GM23338 (cell line): ENCODE measurements at regions not wholly inside any gene's neighbourhood (a gene's known extent, or its start where the extent isn't known, plus 50 kb on each side); places are given as distances from the start of the nearest gene placed in this dataset.

ENCODE experiments used
- ATAC-seq: fragments of 200-7000 bp; cut with Tn5 transposase; 3 replicates; pipeline ENCODE4 v1.9.1; 2020
- DNase-seq: peaks from one replicate; pipeline ENCODE4 v3.0.0-alpha.2; 2015; ENCODE audit warnings: low spot score
- H2AFZ ChIP-seq: fragments of 200-600 bp; sonication (generic); 2 replicates; pipeline ENCODE4 v1.8.0; 2016; ENCODE audit warnings: antibody characterized with exemption, mild to moderate bottlenecking, moderate library complexity
- H3F3A ChIP-seq: fragments of 200-600 bp; sonication (generic); replicated peaks from 2 replicates; pipeline ENCODE4 v1.8.0; 2017; ENCODE audit warnings: antibody characterized with exemption, mixed run types, low read depth
- H3K27ac ChIP-seq: fragments of 200-600 bp; sonication (generic); 2 replicates; pipeline ENCODE4 v1.6.1; 2016; ENCODE audit warnings: low read depth
- H3K27me3 ChIP-seq: fragments of 200-600 bp; sonication (generic); 2 replicates; pipeline ENCODE4 v1.8.0; 2016; ENCODE audit warnings: mild to moderate bottlenecking, mixed run types, moderate library complexity; ENCODE audit not compliant: insufficient read depth
- H3K36me3 ChIP-seq: fragments of 200-600 bp; sonication (generic); 2 replicates; pipeline ENCODE4 v1.8.0; 2016; ENCODE audit warnings: mild to moderate bottlenecking; ENCODE audit not compliant: insufficient read depth
- H3K4me1 ChIP-seq: fragments of 200-600 bp; sonication (generic); 2 replicates; pipeline ENCODE4 v1.8.0; 2016; ENCODE audit warnings: mild to moderate bottlenecking, moderate library complexity; ENCODE audit not compliant: insufficient read depth
- H3K4me2 ChIP-seq: fragments of 200-600 bp; sonication (generic); 2 replicates; pipeline ENCODE4 v1.7.1; 2017; ENCODE audit warnings: mixed run types
- H3K4me3 ChIP-seq: fragments of 200-600 bp; sonication (generic); 2 replicates; pipeline ENCODE4 v1.6.1; 2016; ENCODE audit warnings: mixed run types
- H3K79me2 ChIP-seq: fragments of 200-600 bp; sonication (generic); replicated peaks from 2 replicates; pipeline ENCODE4 v1.8.0; 2017; ENCODE audit warnings: mild to moderate bottlenecking; ENCODE audit not compliant: insufficient read depth
- H3K9me2 ChIP-seq: fragments of 200-600 bp; sonication (generic); 2 replicates; pipeline ENCODE4 v1.8.0; 2017; ENCODE audit not compliant: insufficient read depth
- H4K20me1 ChIP-seq: fragments of 200-600 bp; sonication (generic); replicated peaks from 2 replicates; pipeline ENCODE4 v1.8.0; 2017; ENCODE audit warnings: mild to moderate bottlenecking; ENCODE audit not compliant: insufficient read depth
- H3K27ac Mint-ChIP-seq: 2 replicates; pipeline ENCODE4 v1.8.0; 2020; ENCODE audit warnings: inconsistent platforms, mild to moderate bottlenecking, moderate library complexity, mixed read lengths
- H3K27me3 Mint-ChIP-seq: 3 replicates; pipeline ENCODE4 v1.8.0; 2022; ENCODE audit warnings: low read depth, mild to moderate bottlenecking, moderate library complexity, mixed read lengths, inconsistent platforms; ENCODE audit not compliant: insufficient read depth, poor library complexity
- H3K36me3 Mint-ChIP-seq: 3 replicates; pipeline ENCODE4 v1.8.0; 2021; ENCODE audit warnings: low read depth, mild to moderate bottlenecking, inconsistent platforms, moderate library complexity, mixed read lengths
- H3K4me1 Mint-ChIP-seq: 3 replicates; pipeline ENCODE4 v1.8.0; 2020; ENCODE audit warnings: mild to moderate bottlenecking, inconsistent platforms, mixed read lengths
- H3K4me3 Mint-ChIP-seq: 3 replicates; pipeline ENCODE4 v1.8.0; 2021; ENCODE audit warnings: moderate library complexity, mild to moderate bottlenecking, inconsistent platforms, mixed read lengths
- H3K9me3 Mint-ChIP-seq: 3 replicates; pipeline ENCODE4 v1.8.0; 2020; ENCODE audit warnings: moderate library complexity, mild to moderate bottlenecking, inconsistent platforms, mixed read lengths
- CREB1 ChIP-seq: fragments of 250-450 bp; sonication (Bioruptor Pico); IDR thresholded peaks from 2 replicates; pipeline ENCODE4 v1.5.0; 2020; ENCODE audit warnings: low read depth, mild to moderate bottlenecking, moderate library complexity
- CTCF ChIP-seq, 2 experiments: fragments of 200-600 bp in 1 of 2; sonication (generic) in 1 of 2; conservative IDR thresholded peaks; 2 replicates each; pipeline versions ENCODE4 v1.5.1 to v1.6.1; 2016 to 2017; ENCODE audit warnings: antibody characterized with exemption in 2 of 2, low read depth in 2 of 2, mild to moderate bottlenecking in 2 of 2, moderate library complexity in 1 of 2
- ETS1 ChIP-seq: IDR thresholded peaks from 2 replicates; pipeline ENCODE4 v1.6.1; 2016; ENCODE audit warnings: antibody characterized with exemption
- EZH2 ChIP-seq: fragments of 200-600 bp; sonication (generic); IDR thresholded peaks from one replicate; pipeline ENCODE4 v1.8.0; 2017; ENCODE audit warnings: antibody characterized with exemption, mild to moderate bottlenecking, low read depth; ENCODE audit not compliant: unreplicated experiment
- EZH2phosphoT487 ChIP-seq: fragments of 200-600 bp; sonication (generic); IDR thresholded peaks from one replicate; pipeline ENCODE4 v1.8.1; 2018; ENCODE audit warnings: antibody characterized with exemption; ENCODE audit not compliant: unreplicated experiment
- JUNB ChIP-seq: IDR thresholded peaks from one replicate; pipeline ENCODE4 v1.6.1; 2016; ENCODE audit warnings: antibody characterized with exemption; ENCODE audit not compliant: unreplicated experiment
- NANOG ChIP-seq: IDR thresholded peaks from 2 replicates; pipeline ENCODE4 v1.6.1; 2016; ENCODE audit warnings: antibody characterized with exemption, borderline replicate concordance
- POLR2AphosphoS5 ChIP-seq: IDR thresholded peaks from 2 replicates; pipeline ENCODE4 v1.6.1; 2016; ENCODE audit warnings: antibody characterized with exemption, low read depth
- REST ChIP-seq: IDR thresholded peaks from one replicate; pipeline ENCODE4 v1.6.1; 2018; ENCODE audit warnings: antibody characterized with exemption; ENCODE audit not compliant: unreplicated experiment
- STAT1 ChIP-seq: IDR thresholded peaks from one replicate; pipeline ENCODE4 v1.6.1; 2016; ENCODE audit warnings: antibody characterized with exemption; ENCODE audit not compliant: unreplicated experiment
- ZNF331 ChIP-seq: fragments of 250-450 bp; sonication (Bioruptor Pico); IDR thresholded peaks from 2 replicates; pipeline ENCODE4 v1.5.0; 2020; ENCODE audit warnings: low read depth, mild to moderate bottlenecking, moderate library complexity

GRCh38 chrX:98398542-98398941, 1514.8 kb downstream of the RPA4 start:
- Histone ChIP-seq H3K79me2 (no peaks in the 10 kb centered on the region), H3F3A (no peaks in the 10 kb centered on the region), H3K36me3 (no peaks in the 10 kb centered on the region), H4K20me1 (no peaks in the 10 kb centered on the region), H3K4me2 (no peak overlapping the region), H2AFZ (no peak overlapping the region), H3K9me2 (no peaks in the 10 kb centered on the region), H3K4me1 (no peaks in the 10 kb centered on the region), H3K4me3 (no peak overlapping the region), H3K27ac (no peak overlapping the region), H3K27me3 (no peaks in the 10 kb centered on the region)
- ATAC-seq (no peak), DNase-seq (no peak)
- H3K9me3 Mint-ChIP-seq, result peaks cover 19% of the 10 kb centered on the region; the same call in 2 of the 3 replicates
- H3K27me3 Mint-ChIP-seq, result no peaks in the 10 kb centered on the region
- H3K36me3 Mint-ChIP-seq, result peaks cover 18% of the 10 kb centered on the region; the same call in 2 of the 3 replicates
- H3K4me1 Mint-ChIP-seq, result no peaks in the 10 kb centered on the region
- no peak for TF ChIP-seq REST
- no peak for TF ChIP-seq NANOG
- no peak for TF ChIP-seq JUNB
- TF ChIP-seq STAT1, result no peak
- TF ChIP-seq EZH2, result no peak
- no peak for TF ChIP-seq POLR2AphosphoS5
- TF ChIP-seq CTCF (conservative IDR thresholded peaks at IDR 0.05; ENCODE audit: low read depth in 2 of 2), result no peak
- no peak for TF ChIP-seq ZNF331
- TF ChIP-seq ETS1, result no peak
- no peak overlapping the region for H3K27ac Mint-ChIP-seq
- H3K4me3 Mint-ChIP-seq, result no peak overlapping the region

- no peaks in the 10 kb centered on the region for H3K36me3 Mint-ChIP-seq
- Histone ChIP-seq H3K27me3 (no peaks in the 10 kb centered on the region), H3K9me2 (no peaks in the 10 kb centered on the region), H3K79me2 (no peaks in the 10 kb centered on the region), H3K4me1 (no peaks in the 10 kb centered on the region), H3K4me3 (no peak overlapping the region), H3K27ac (no peak overlapping the region), H3F3A (no peaks in the 10 kb centered on the region), H3K4me2 (no peak overlapping the region), H4K20me1 (no peaks in the 10 kb centered on the region), H3K36me3 (no peaks in the 10 kb centered on the region), H2AFZ (no peak overlapping the region)
- H3K4me3 Mint-ChIP-seq, result no peak overlapping the region
- H3K9me3 Mint-ChIP-seq, result peaks cover 2% of the 10 kb centered on the region; the same call in 1 of the 3 replicates
- TF ChIP-seq CREB1 (CRISPR knock-in tag) (no peak), EZH2phosphoT487 (no peak), ZNF331 (no peak), CTCF (conservative IDR thresholded peaks at IDR 0.05; ENCODE audit: low read depth in 2 of 2) (no peak), ETS1 (no peak), NANOG (no peak)
- ATAC-seq (no peak), DNase-seq (no peak)
- peaks cover 2% of the 10 kb centered on the region for H3K27me3 Mint-ChIP-seq
- H3K27ac Mint-ChIP-seq, result no peak overlapping the region
- H3K4me1 Mint-ChIP-seq, result no peaks in the 10 kb centered on the region
Measured at GRCh38 chrX:98405376-98405775, 1521.7 kb downstream of the RPA4 start.
